Coronary artery (tissue), 2 donors: ENCODE measurements at regions not wholly inside any gene's neighbourhood (a gene's known extent, or its start where the extent isn't known, plus 50 kb on each side); places are given as distances from the start of the nearest gene placed in this dataset.

Experiments used
- DNase-seq: peaks from one replicate; pipeline ENCODE4 v3.0.0-alpha.2; 2017; ENCODE audit warnings: low spot score
- H3K27ac ChIP-seq, 2 donors: fragments of 200-600 bp; sonication (generic); one replicate each; pipeline ENCODE4 v1.5.1; 2016 to 2019
- H3K4me3 ChIP-seq: fragments of 200-600 bp; sonication (generic); 2 replicates; pipeline ENCODE4 v1.5.1; 2016; ENCODE audit warnings: mild to moderate bottlenecking, moderate library complexity
- CTCF ChIP-seq: fragments of 200-600 bp; sonication (generic); IDR thresholded peaks from one replicate; pipeline ENCODE4 v1.5.1; 2019; ENCODE audit warnings: antibody characterized with exemption

- DNase-seq = no peak
- no peak overlapping the region for H3K27ac ChIP-seq
- no peak overlapping the region for H3K4me3 ChIP-seq
- no peak for TF ChIP-seq CTCF
Measured at GRCh38 chr3:148532774-148533173, 164.9 kb upstream of the AGTR1 start.

- H3K4me3 ChIP-seq = no peak overlapping the region
- no peak overlapping the region for H3K27ac ChIP-seq
- no peak for DNase-seq
- TF ChIP-seq CTCF = no peak
Measured at GRCh38 chr3:148534089-148534988, 163.4 kb upstream of the AGTR1 start.

- Histone ChIP-seq H3K27ac (no peak overlapping the region), H3K4me3 (no peak overlapping the region)
- no peak for TF ChIP-seq CTCF
- DNase-seq = no peak
Measured at GRCh38 chr3:148535001-148535400, 162.7 kb upstream of the AGTR1 start.

- H3K4me3 ChIP-seq = no peak overlapping the region
- no peak overlapping the region for H3K27ac ChIP-seq
- no peak for TF ChIP-seq CTCF
- no peak for DNase-seq
Measured at GRCh38 chr3:148540266-148540665, 157.4 kb upstream of the AGTR1 start.

GRCh38 chr3:148540851-148541250 is 156.9 kb upstream of the AGTR1 start:
- Histone ChIP-seq H3K4me3 (no peak overlapping the region), H3K27ac (no peak overlapping the region)
- no peak for DNase-seq
- TF ChIP-seq CTCF = no peak

GRCh38 chr3:148546959-148547358 is 150.7 kb upstream of the AGTR1 start:
- no peak for TF ChIP-seq CTCF
- no peak overlapping the region for H3K27ac ChIP-seq
- DNase-seq = no peak
- H3K4me3 ChIP-seq = no peak overlapping the region

GRCh38 chr3:148551767-148552260 is 145.9 kb upstream of the AGTR1 start:
- Histone ChIP-seq H3K27ac (no peak overlapping the region), H3K4me3 (no peak overlapping the region)
- TF ChIP-seq CTCF = no peak
- no peak for DNase-seq
